ENCODE measurements at regions not wholly inside any gene's neighbourhood (a gene's known extent, or its start where the extent isn't known, plus 50 kb on each side); places are given as distances from the start of the nearest gene placed in this dataset.
A peak's percentile ranks its signal among the peaks of the same experiment; 100 is the strongest.

DNA sequence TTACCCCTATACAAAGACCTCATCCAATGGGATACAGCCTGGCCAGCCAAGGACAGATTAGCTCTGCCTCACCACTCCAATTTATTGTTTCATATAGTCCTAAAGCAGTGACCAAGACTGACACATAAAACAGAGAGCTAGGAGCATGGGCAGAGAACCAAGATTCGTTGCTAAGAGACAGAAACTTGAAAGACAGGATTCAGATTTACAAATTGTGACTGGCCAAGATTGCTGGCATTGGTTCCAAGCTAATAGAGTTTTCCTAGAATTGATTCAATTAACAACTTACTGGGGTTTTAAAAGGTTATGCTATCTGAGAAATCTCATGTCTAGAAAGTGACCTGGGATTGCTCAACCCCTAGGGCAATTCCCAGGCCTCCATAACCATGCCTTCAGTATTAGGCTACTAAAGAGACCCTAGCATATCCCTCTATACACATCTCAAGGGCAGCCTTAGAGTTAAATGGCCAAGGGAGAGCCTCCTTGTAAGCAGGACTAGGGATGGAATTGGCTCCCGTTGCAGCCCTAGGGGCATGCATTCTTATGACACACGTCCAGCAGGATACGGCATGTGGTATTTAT lies 75.6 kb downstream of the ICOS start:
- CTCF ChIA-PET: interaction anchor here (0.6 to 1.1 kb wide), 2 partner anchors 12 to 39 kb away, joined by 3 read pairs; no protein-coding TSS in a partner anchor
- Mint-ChIP-seq H3K27me3 (ENCODE audit: unreplicated experiment) (peaks cover 42% of the 10 kb centered on the region), H3K9me3 (ENCODE audit: low read depth, unreplicated experiment) (no peaks in the 10 kb centered on the region), H3K27ac (ENCODE audit: unreplicated experiment) (no peak overlapping the region), H3K4me1 (ENCODE audit: low read depth, unreplicated experiment) (peaks cover 15% of the 10 kb centered on the region), H3K4me3 (ENCODE audit: low read depth, unreplicated experiment) (no peak overlapping the region), H3K36me3 (ENCODE audit: insufficient read depth, unreplicated experiment) (no peaks in the 10 kb centered on the region)
- DNase-seq: peak; percentile 41
- intact Hi-C loops (cut with micrococcal nuclease; ENCODE audit: unreplicated experiment): no loop called here
- no peak for TF ChIP-seq CTCF (IDR thresholded peaks at IDR 0.05; ENCODE audit: unreplicated experiment)
- BruUV-seq (replicated peaks): no TSS peak

GRCh38 chr2:204015118-204015843 lies 78.7 kb downstream of the ICOS start:
- H3K4me3 Mint-ChIP-seq (ENCODE audit: low read depth, unreplicated experiment): no peak overlapping the region
- CTCF ChIA-PET: no interaction called here
- peaks cover 50% of the 10 kb centered on the region for H3K27me3 Mint-ChIP-seq (ENCODE audit: unreplicated experiment)
- no peaks in the 10 kb centered on the region for H3K36me3 Mint-ChIP-seq (ENCODE audit: insufficient read depth, unreplicated experiment)
- peaks cover 2% of the 10 kb centered on the region for H3K9me3 Mint-ChIP-seq (ENCODE audit: low read depth, unreplicated experiment)
- no TSS peak for BruUV-seq (replicated peaks)
- intact Hi-C loops (cut with micrococcal nuclease; ENCODE audit: unreplicated experiment): no loop called here
- no peak for TF ChIP-seq CTCF (IDR thresholded peaks at IDR 0.05; ENCODE audit: unreplicated experiment)
- DNase-seq: no peak
- peaks cover 22% of the 10 kb centered on the region for H3K4me1 Mint-ChIP-seq (ENCODE audit: low read depth, unreplicated experiment)
- no peak overlapping the region for H3K27ac Mint-ChIP-seq (ENCODE audit: unreplicated experiment)

- peaks cover 2% of the 10 kb centered on the region for H3K9me3 Mint-ChIP-seq (ENCODE audit: low read depth, unreplicated experiment)
- BruUV-seq (replicated peaks): no TSS peak
- intact Hi-C loops (cut with micrococcal nuclease; ENCODE audit: unreplicated experiment): no loop called here
- no peak for DNase-seq
- no peak overlapping the region for H3K4me3 Mint-ChIP-seq (ENCODE audit: low read depth, unreplicated experiment)
- no peak overlapping the region for H3K27ac Mint-ChIP-seq (ENCODE audit: unreplicated experiment)
- no peak for TF ChIP-seq CTCF (IDR thresholded peaks at IDR 0.05; ENCODE audit: unreplicated experiment)
- H3K4me1 Mint-ChIP-seq (ENCODE audit: low read depth, unreplicated experiment): peaks cover 7% of the 10 kb centered on the region
- H3K36me3 Mint-ChIP-seq (ENCODE audit: insufficient read depth, unreplicated experiment): no peaks in the 10 kb centered on the region
- CTCF ChIA-PET: interaction anchor here (0.6 kb wide), 1 partner anchor 403 kb away, joined by 4 read pairs; no protein-coding TSS in a partner anchor
- H3K27me3 Mint-ChIP-seq (ENCODE audit: unreplicated experiment): peaks cover 50% of the 10 kb centered on the region
These were observed 82.2 kb downstream of the ICOS start for GRCh38 chr2:204018717-204019116.

DNA sequence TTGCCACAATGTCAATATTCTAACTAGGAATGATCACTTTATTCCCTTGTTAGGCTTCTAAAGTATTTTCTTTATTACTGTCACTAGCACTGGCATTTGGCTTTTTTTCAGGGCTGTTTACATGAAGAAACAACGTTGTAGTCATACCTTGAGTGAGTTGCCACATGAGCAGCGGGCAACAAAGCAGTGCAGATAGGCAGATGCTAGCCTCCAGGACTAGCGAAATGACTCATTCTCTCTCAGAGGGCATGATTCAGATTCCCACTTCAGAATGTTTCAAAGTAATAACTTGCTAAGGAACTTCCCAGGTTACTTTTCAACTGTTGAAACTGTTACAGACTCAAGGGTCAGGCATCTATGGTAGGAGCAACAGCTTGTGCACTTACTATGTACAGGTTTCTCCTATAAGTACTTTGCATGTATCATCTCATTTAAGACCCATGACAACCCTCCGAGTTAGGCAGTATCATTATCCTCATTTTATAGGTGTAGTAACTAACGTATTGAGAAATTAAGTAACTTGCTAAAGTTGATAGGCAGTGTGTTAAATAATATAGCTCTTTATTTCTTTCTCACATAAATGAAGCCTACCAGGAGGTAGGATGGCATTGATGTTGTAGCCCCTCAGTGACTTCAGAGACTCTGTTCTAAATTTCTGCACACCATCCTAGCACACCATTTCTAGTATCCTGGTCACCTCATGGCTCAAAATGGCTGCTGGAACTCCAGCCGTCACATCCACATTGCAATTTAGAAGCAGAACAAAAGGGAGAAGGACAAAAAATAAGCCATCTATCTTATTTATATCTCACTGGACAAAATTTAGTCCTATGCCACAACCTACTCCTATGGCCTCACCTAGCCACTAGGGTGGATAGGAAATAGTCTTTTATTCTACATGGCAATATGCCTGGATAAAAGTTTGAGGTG lies 83.3 kb downstream of the ICOS start:
- Mint-ChIP-seq H3K36me3 (ENCODE audit: insufficient read depth, unreplicated experiment) (no peaks in the 10 kb centered on the region), H3K4me3 (ENCODE audit: low read depth, unreplicated experiment) (no peak overlapping the region), H3K9me3 (ENCODE audit: low read depth, unreplicated experiment) (peaks cover 2% of the 10 kb centered on the region), H3K4me1 (ENCODE audit: low read depth, unreplicated experiment) (peaks cover 7% of the 10 kb centered on the region), H3K27ac (ENCODE audit: unreplicated experiment) (no peak overlapping the region), H3K27me3 (ENCODE audit: unreplicated experiment) (peaks cover 41% of the 10 kb centered on the region)
- BruUV-seq (replicated peaks): no TSS peak
- CTCF ChIA-PET: no interaction called here
- intact Hi-C loops (cut with micrococcal nuclease; ENCODE audit: unreplicated experiment): loop anchor here (10.0 kb wide), 2 partner anchors 125 to 235 kb away; no protein-coding TSS in a partner anchor
- TF ChIP-seq CTCF (IDR thresholded peaks at IDR 0.05; ENCODE audit: unreplicated experiment): no peak
- peak; percentile 7 for DNase-seq
